GM23248 (cell line): ENCODE measurements at regions not wholly inside any gene's neighbourhood (a gene's known extent, or its start where the extent isn't known, plus 50 kb on each side); places are given as distances from the start of the nearest gene placed in this dataset.

ENCODE experiments used
- DNase-seq: peaks from one replicate; pipeline ENCODE4 v3.0.0-alpha.2; 2015
- H2AFZ ChIP-seq: fragments of 200-600 bp; sonication (generic); 2 replicates; pipeline ENCODE4 v1.6.1; 2016; ENCODE audit warnings: antibody characterized with exemption
- H3F3A ChIP-seq: fragments of 200-600 bp; sonication (generic); 2 replicates; pipeline ENCODE4 v1.6.1; 2016; ENCODE audit warnings: mild to moderate bottlenecking, antibody characterized with exemption, mixed run types; ENCODE audit not compliant: insufficient read depth
- H3K27ac ChIP-seq: fragments of 200-600 bp; sonication (generic); 2 replicates; pipeline ENCODE4 v1.5.1; 2016; ENCODE audit warnings: mild to moderate bottlenecking
- H3K27me3 ChIP-seq: fragments of 200-600 bp; sonication (generic); replicated peaks from 2 replicates; pipeline ENCODE4 v1.6.1; 2016; ENCODE audit warnings: mild to moderate bottlenecking; ENCODE audit not compliant: insufficient read depth
- H3K36me3 ChIP-seq: fragments of 200-600 bp; sonication (generic); 2 replicates; pipeline ENCODE4 v1.6.1; 2016; ENCODE audit warnings: low read depth, mild to moderate bottlenecking
- H3K4me1 ChIP-seq: fragments of 200-600 bp; sonication (generic); 2 replicates; pipeline ENCODE4 v1.6.1; 2016; ENCODE audit warnings: mild to moderate bottlenecking; ENCODE audit not compliant: insufficient read depth
- H3K4me2 ChIP-seq: fragments of 200-600 bp; sonication (generic); one replicate; pipeline ENCODE4 v1.6.1; 2016; ENCODE audit warnings: mild to moderate bottlenecking; ENCODE audit not compliant: unreplicated experiment
- H3K4me3 ChIP-seq: fragments of 200-600 bp; sonication (generic); 2 replicates; pipeline ENCODE4 v1.5.1; 2016; ENCODE audit warnings: mild to moderate bottlenecking
- H3K79me2 ChIP-seq: fragments of 200-600 bp; sonication (generic); 2 replicates; pipeline ENCODE4 v1.6.1; 2016; ENCODE audit warnings: mild to moderate bottlenecking; ENCODE audit not compliant: insufficient read depth
- H3K9ac ChIP-seq: fragments of 200-600 bp; sonication (generic); 2 replicates; pipeline ENCODE4 v1.6.1; 2016; ENCODE audit warnings: mild to moderate bottlenecking
- H3K9me2 ChIP-seq: fragments of 200-600 bp; sonication (generic); 2 replicates; pipeline ENCODE4 v1.6.1; 2016; ENCODE audit warnings: mixed run types, mild to moderate bottlenecking, moderate library complexity; ENCODE audit not compliant: insufficient read depth
- H3K9me3 ChIP-seq: fragments of 200-600 bp; sonication (generic); one replicate; pipeline ENCODE4 v1.6.1; 2017; ENCODE audit warnings: low read depth
- H4K20me1 ChIP-seq: fragments of 200-600 bp; sonication (generic); 2 replicates; pipeline ENCODE4 v1.6.0; 2016; ENCODE audit not compliant: insufficient read depth
- EZH2 ChIP-seq: fragments of 200-600 bp; sonication (generic); IDR thresholded peaks from 2 replicates; pipeline ENCODE4 v1.6.1; 2018; ENCODE audit warnings: antibody characterized with exemption, mild to moderate bottlenecking; ENCODE audit not compliant: insufficient read depth, poor library complexity, severe bottlenecking
- EZH2phosphoT487 ChIP-seq: fragments of 200-600 bp; sonication (generic); IDR thresholded peaks from 2 replicates; pipeline ENCODE4 v1.6.1; 2018; ENCODE audit warnings: antibody characterized with exemption, moderate library complexity, mild to moderate bottlenecking, low read depth; ENCODE audit not compliant: insufficient read depth
- WGBS, 2 experiments: methylation state at CpG; one replicate each; pipeline ENCODE4 v1.1.6; 2015 to 2017; ENCODE audit warnings: low lambda C conversion rate in 2 of 2, low coverage in 1 of 2; ENCODE audit errors: missing lambda C conversion rate in 2 of 2; 5-methylcytosine and 5-hydroxymethylcytosine counted together
- in situ Hi-C: fragments of 300-500 bp; cut with MboI; formaldehyde crosslinking; loops from 2 replicates; pipeline ENCODE4 v1.15.0; 2020

GRCh38 chr9:25573281-25573680 lies 105.0 kb downstream of the TUSC1 start:
- H3K27me3 ChIP-seq = no peaks in the 10 kb centered on the region
- no peaks in the 10 kb centered on the region for H3K36me3 ChIP-seq
- H3K9ac ChIP-seq = no peak overlapping the region
- H3K4me2 ChIP-seq = no peak overlapping the region
- in situ Hi-C loops = no loop called here
- WGBS, 2 experiments = 50 to 52% methylated on average over 5 of the region's 5 CpGs
- DNase-seq = no peak
- H4K20me1 ChIP-seq = no peaks in the 10 kb centered on the region
- no peak overlapping the region for H3K27ac ChIP-seq
- no peak for TF ChIP-seq EZH2
- TF ChIP-seq EZH2phosphoT487 = no peak
- no peaks in the 10 kb centered on the region for H3F3A ChIP-seq
- no peaks in the 10 kb centered on the region for H3K4me1 ChIP-seq
- H3K9me3 ChIP-seq = no peaks in the 10 kb centered on the region
- H3K79me2 ChIP-seq = no peaks in the 10 kb centered on the region
- no peak overlapping the region for H3K4me3 ChIP-seq
- H3K9me2 ChIP-seq = no peaks in the 10 kb centered on the region
- H2AFZ ChIP-seq = no peak overlapping the region

- WGBS, 2 experiments = 2 to 10% methylated on average over 2 of the region's 2 CpGs
- DNase-seq = no peak
- in situ Hi-C loops = no loop called here
- Histone ChIP-seq H3K27me3 (no peaks in the 10 kb centered on the region), H3K79me2 (no peaks in the 10 kb centered on the region), H3K4me2 (no peak overlapping the region), H3K9me3 (no peaks in the 10 kb centered on the region), H3K36me3 (no peaks in the 10 kb centered on the region), H4K20me1 (no peaks in the 10 kb centered on the region), H2AFZ (no peak overlapping the region), H3F3A (no peaks in the 10 kb centered on the region), H3K4me3 (no peak overlapping the region), H3K27ac (no peak overlapping the region), H3K9me2 (no peaks in the 10 kb centered on the region), H3K4me1 (no peaks in the 10 kb centered on the region), H3K9ac (no peak overlapping the region)
- TF ChIP-seq EZH2phosphoT487 (no peak), EZH2 (no peak)
Measured at GRCh38 chr9:25571491-25571890, 106.8 kb downstream of the TUSC1 start.

DNA sequence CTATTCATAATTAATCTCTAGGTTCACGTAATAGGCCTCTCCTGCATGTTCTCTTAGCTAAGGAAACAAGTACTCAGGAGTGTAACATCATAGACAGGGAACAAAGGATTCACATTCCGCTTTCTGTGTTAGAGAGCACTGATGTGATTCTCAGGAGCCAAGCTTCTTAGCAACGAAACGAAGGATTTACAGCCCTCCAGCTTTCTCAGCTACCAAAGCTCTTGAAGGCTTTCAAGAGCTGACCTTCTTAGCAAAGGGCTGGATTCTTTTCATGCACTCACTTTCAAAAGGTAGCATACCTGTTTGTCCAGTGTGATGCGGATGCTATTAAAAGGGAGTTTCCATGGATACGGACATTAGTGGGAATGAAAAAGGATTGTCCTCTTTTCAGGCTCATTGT lies 107.4 kb downstream of the TUSC1 start:
- no peaks in the 10 kb centered on the region for H3K4me1 ChIP-seq
- H2AFZ ChIP-seq = no peak overlapping the region
- TF ChIP-seq EZH2phosphoT487 = no peak
- no peak for TF ChIP-seq EZH2
- H3K9me2 ChIP-seq = no peaks in the 10 kb centered on the region
- no peaks in the 10 kb centered on the region for H4K20me1 ChIP-seq
- 25 to 28% methylated on average over 6 of the region's 6 CpGs for whole genome bisulfite sequencing, 2 experiments
- in situ Hi-C loops = no loop called here
- no peaks in the 10 kb centered on the region for H3K36me3 ChIP-seq
- H3K9ac ChIP-seq = no peak overlapping the region
- DNase-seq = no peak
- no peaks in the 10 kb centered on the region for H3K79me2 ChIP-seq
- no peak overlapping the region for H3K4me2 ChIP-seq
- H3K27ac ChIP-seq = no peak overlapping the region
- H3K4me3 ChIP-seq = no peak overlapping the region
- no peaks in the 10 kb centered on the region for H3F3A ChIP-seq
- no peaks in the 10 kb centered on the region for H3K27me3 ChIP-seq
- no peaks in the 10 kb centered on the region for H3K9me3 ChIP-seq

GRCh38 chr9:25562101-25562500 lies 116.1 kb downstream of the TUSC1 start:
- no peaks in the 10 kb centered on the region for H3K36me3 ChIP-seq

GRCh38 chr9:25557645-25558300 lies 120.5 kb downstream of the TUSC1 start:
- H2AFZ ChIP-seq = no peak overlapping the region
- no peaks in the 10 kb centered on the region for H3K27me3 ChIP-seq
- H3K9me3 ChIP-seq = no peaks in the 10 kb centered on the region
- no peak overlapping the region for H3K4me2 ChIP-seq
- no peaks in the 10 kb centered on the region for H3K9me2 ChIP-seq
- WGBS, 2 experiments = 26 to 30% methylated on average over 6 of the region's 6 CpGs
- no peak for DNase-seq
- H3K27ac ChIP-seq = no peak overlapping the region
- no peaks in the 10 kb centered on the region for H3K79me2 ChIP-seq
- TF ChIP-seq EZH2 = no peak
- TF ChIP-seq EZH2phosphoT487 = no peak
- no peaks in the 10 kb centered on the region for H3K4me1 ChIP-seq
- no peak overlapping the region for H3K4me3 ChIP-seq
- H3K36me3 ChIP-seq = no peaks in the 10 kb centered on the region
- no peaks in the 10 kb centered on the region for H3F3A ChIP-seq
- no peak overlapping the region for H3K9ac ChIP-seq
- H4K20me1 ChIP-seq = no peaks in the 10 kb centered on the region
- in situ Hi-C loops = no loop called here

More at GRCh38 chr9:25562101-25562500, 116.1 kb downstream of the TUSC1 start:
- Histone ChIP-seq H4K20me1 (no peaks in the 10 kb centered on the region), H3K4me3 (no peak overlapping the region), H3K9me3 (no peaks in the 10 kb centered on the region), H3K4me1 (no peaks in the 10 kb centered on the region), H3K4me2 (no peak overlapping the region), H3F3A (no peaks in the 10 kb centered on the region), H3K9me2 (no peaks in the 10 kb centered on the region), H3K79me2 (no peaks in the 10 kb centered on the region), H3K9ac (no peak overlapping the region), H3K27me3 (no peaks in the 10 kb centered on the region), H3K27ac (no peak overlapping the region), H2AFZ (no peak overlapping the region)
- DNase-seq = no peak
- no peak for TF ChIP-seq EZH2
- 33 to 42% methylated on average over 2 of the region's 2 CpGs for WGBS, 2 experiments
- in situ Hi-C loops = no loop called here
